ENCODE measurements at regions not wholly inside any gene's neighbourhood (a gene's known extent, or its start where the extent isn't known, plus 50 kb on each side); places are given as distances from the start of the nearest gene placed in this dataset.

DNA sequence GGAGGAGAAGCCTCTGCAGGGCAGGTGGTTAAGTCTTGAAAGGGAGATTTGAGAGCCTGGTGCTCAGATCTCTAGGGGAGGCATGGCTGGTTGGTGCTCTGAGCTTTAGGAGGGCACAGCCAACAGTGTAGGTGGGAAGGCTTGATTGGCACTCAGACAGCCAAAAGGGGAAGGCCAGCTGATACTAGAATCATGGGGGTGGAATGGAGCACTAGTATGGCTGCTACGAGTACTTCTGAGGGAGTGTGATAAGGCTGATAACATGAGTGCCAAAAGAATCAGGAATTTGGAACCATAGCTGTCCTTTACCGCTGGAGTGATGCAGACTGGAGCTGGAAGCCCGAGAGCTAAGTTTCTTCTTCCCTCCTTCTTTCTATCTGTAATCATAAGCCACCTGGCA lies 184.6 kb upstream of the TBC1D5 start:
- TF ChIP-seq, protein P1, sequence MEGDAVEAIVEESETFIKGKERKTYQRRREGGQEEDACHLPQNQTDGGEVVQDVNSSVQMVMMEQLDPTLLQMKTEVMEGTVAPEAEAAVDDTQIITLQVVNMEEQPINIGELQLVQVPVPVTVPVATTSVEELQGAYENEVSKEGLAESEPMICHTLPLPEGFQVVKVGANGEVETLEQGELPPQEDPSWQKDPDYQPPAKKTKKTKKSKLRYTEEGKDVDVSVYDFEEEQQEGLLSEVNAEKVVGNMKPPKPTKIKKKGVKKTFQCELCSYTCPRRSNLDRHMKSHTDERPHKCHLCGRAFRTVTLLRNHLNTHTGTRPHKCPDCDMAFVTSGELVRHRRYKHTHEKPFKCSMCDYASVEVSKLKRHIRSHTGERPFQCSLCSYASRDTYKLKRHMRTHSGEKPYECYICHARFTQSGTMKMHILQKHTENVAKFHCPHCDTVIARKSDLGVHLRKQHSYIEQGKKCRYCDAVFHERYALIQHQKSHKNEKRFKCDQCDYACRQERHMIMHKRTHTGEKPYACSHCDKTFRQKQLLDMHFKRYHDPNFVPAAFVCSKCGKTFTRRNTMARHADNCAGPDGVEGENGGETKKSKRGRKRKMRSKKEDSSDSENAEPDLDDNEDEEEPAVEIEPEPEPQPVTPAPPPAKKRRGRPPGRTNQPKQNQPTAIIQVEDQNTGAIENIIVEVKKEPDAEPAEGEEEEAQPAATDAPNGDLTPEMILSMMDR (conservative IDR thresholded peaks at IDR 0.05; ENCODE audit: low read length): no peak
- TF ChIP-seq EZH2phosphoT487 (IDR thresholded peaks at IDR 0.05; ENCODE audit: borderline replicate concordance, low read depth, low read length): no peak
